ENCODE measurements at regions not wholly inside any gene's neighbourhood (a gene's known extent, or its start where the extent isn't known, plus 50 kb on each side); places are given as distances from the start of the nearest gene placed in this dataset.

- TF ChIP-seq CTCF (IDR thresholded peaks at IDR 0.05): no peak
- no peak for TF ChIP-seq POLR2A (IDR thresholded peaks at IDR 0.05)
Observed at GRCh38 chr2:220493871-220494525, 866.6 kb downstream of the SLC4A3 start.

Data from body of pancreas (tissue), 4 donors.